Activated CD4-positive, alpha-beta T cell treated with anti-CD3 and anti-CD28 coated beads, Interleukin-2, Interleukin-6, amounts not matched to agents 100 ng/mL and 50 ng/mL, durations not matched to agents 16 hours and 8 hours (primary cell): ENCODE measurements at regions not wholly inside any gene's neighbourhood (a gene's known extent, or its start where the extent isn't known, plus 50 kb on each side); places are given as distances from the start of the nearest gene placed in this dataset.

Source experiments
- DNase-seq: peaks from one replicate; pipeline ENCODE4 v3.0.0-alpha.2; 2020

DNA sequence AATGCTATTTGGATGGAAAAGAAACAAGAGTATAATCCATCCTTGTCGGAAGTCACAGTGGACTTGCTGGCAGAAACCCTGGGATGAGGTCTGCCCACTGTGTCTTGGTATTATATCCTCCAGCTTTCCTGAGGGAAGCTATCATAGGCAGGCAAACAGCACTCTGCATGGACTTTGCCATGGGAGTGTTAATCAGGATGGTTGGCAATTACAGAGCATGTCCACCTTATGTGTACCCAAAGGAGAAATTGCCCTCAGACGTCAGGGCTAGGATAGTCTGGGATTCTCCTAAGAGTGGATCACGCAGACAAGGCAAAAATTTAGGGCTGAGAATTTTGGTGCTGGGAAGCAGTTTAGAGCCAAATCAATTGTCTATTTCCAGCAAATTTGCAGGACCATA, 184.9 kb upstream of the ESRRG start:
- no peak for DNase-seq

DNA sequence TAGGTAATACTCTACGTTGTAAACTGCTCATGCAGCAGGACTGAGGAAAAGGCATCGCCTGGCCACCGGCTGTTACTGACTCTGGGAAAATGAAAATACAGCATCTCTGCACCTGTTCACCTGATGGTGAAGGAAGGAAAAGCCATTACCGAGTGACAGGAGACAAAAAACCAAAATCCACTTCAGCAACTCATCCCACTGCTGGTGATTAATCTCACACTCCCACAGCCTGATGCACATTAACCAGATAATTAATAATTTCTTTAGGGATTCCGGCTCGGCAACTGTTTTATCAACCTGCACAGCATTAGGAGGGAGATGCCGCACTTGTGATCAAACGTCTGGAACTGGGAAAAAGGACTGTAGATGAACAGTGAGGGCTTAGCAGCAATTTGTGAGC, 183.9 kb upstream of the ESRRG start:
- DNase-seq: no peak

DNA sequence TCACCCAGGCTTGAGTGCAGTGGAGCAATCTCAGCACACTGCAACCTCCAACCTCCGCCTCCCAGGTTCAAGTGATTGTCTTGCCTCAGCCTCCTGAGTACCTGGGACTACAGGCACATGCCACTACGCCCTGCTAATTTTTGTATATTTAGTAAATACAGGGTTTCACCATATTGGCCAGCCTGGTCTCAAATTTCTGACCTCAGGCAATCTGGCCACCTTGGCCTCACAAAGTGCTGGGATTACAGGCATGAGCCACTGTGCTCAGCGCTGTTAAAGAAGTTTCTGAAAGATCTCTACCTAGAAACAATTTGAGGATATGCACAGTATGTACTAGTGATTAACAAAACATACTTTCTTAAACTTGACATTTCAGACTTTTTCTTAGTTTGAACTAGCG, 182.6 kb upstream of the ESRRG start:
- no peak for DNase-seq

DNA sequence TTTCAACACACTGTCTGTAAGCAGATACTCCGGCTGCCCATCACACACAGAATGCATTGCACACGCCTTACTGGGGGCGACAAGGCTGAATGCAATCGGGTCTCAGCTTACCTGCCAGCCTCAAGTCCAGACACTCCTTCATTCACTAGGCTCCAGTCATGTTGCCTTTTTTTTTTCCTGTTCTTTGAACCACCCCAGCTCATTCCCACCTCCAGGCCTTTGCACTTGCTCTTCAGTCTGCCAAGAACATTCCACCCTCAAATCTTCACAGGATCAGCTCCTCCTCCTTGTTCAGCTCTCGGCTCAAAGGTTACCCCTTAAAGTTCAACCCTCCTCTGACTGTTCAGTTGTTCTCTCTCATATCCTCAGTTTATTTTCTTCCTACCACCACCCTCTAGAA, 181.9 kb upstream of the ESRRG start:
- no peak for DNase-seq

DNA sequence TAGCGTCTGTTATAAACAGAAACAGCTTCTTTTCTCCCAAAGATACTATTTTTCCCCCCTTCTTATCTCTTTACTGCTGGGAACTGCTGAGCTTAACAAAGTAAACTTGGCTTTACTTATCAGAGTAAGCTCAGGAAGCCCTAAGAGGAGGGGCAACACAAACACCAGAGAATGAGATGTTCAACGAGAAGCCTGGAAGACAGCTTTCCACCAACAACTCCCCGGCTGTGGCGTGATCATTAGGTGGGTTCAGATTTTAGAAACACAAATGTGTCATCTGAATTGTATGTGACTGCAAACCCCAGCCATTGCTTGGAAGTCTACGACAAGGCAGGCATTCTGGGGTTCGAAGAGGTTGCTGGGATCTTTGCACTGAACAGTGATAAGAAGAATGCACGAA, 181.2 kb upstream of the ESRRG start:
- DNase-seq: no peak

DNA sequence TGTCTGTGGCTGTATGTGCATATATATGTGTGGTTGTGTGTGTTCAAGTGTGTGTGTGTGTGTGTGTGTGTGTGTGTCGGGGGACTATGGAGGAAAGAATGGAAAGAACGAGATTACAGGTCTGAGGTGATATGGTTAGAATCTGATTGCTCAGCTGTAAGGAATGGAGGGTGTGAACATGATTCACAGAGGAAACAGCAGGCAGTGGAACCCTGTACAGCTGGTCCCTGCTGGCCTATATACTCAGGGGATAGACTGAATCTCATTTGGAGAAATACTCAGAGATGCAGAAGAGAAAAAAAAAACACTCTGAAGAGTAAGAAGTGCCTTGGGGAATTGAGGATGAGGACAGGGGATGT, 180.1 kb upstream of the ESRRG start:
- no peak for DNase-seq

DNA sequence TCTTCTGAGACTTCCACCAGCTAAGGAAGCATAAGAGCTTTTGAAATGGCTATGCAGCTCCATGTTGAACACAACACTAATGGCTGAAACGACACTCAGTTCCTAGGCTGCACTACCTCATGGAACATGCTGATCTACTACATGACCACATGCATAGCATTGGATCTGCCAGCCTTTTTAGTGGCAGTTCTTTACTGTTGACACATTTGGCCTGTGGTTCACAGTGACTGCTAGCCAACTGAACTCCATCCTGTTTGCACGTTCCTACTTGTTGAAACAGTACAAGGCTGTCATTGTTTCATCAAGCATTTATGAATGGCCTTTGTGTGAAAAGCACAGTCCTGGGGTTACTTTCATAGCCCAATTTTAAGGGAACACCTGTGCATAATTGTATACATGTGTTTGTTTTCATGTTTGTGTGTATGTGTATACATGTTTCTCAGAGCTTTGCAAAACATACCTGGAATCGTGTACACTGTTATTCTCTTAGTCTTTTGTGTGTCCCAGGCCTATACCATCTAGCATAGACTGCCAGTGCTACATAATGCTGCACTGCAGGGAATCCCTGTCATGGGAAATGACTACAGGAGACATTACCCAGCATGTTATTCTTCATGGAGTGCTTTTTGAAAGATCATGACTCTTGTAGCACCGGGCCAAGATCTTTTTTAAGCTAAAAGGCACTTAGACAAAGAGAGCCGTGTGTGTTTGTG, 179.6 kb upstream of the ESRRG start:
- DNase-seq: no peak

DNA sequence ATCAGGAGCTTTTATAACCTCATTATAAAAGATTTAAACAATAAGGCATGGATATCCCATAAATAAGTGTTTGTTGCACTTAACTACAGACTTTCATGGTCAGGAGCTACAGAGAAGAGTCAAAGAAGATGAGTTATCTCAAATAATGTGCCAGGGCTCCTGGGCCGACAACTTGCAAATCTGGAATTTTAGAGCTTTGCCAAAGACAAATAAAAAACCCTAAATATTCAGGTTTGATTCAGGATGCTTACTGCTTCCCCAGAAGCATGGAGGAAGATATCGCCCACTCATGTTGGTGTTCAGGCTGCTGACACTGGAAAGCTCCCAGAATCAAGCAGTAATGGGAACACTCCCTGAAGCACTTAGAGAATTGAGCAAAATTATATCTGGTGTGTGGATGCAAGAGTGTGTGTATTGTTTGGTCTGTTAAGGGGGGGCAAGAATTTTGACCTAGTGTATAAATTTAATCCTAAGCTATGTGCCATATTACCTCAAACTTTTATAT, 176.9 kb upstream of the ESRRG start:
- DNase-seq: no peak

DNA sequence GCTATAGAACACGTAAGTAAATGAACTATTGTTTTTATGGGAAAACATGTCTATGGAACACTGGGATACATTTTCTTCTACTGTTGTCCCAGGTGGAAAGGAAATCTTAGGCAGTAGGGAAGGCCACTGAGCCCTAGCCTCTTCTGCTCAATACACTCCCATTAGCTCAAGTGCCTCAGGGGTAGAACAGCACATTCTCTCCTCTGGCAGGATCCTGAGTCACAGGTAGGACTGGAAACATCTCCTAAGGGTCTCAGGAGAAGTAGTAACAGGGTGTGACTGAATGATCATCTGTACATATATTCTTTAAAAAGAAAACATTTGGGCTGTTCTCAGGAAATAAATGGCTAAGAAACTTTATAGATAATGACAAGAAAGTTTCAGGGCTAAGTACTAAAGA, 175.6 kb upstream of the ESRRG start:
- DNase-seq: no peak

DNA sequence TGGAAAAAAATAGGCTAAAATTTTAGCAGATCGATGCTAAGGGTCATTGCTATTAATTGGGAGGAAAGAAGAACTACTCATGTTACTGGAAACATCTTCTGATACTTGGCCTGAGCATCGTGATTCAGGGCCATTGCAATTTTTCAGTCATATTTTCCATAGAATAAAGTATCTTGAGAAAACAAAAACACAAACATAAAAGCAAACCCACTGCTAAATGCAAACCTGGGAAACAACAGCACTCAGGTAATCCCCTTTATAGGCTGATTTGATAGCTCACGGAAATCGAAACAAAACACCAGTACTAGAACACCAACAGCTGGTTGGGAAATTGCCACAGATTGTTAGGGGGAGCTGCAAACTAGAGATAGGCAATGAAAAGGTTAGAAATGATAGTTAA, 172.9 kb upstream of the ESRRG start:
- DNase-seq: no peak

DNA sequence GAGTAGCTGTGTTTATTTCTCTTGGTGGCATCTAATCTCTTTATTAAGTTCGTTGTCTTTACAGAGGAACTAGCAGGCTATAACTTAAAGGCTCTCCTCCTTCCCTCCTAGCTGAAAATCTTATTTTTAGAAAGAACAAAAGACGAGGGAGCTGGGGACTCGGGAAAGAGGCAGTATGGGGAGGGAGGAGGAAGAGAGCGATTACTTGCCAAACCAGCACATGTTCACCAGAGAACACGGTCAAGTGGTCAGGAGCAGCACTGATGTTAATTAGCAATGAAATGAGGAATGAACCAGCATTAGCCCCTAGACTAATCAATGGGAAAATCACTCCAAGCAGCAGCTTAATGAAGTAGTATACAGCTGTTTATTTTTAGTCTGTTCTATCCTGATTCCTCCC, 171.3 kb upstream of the ESRRG start:
- DNase-seq: no peak

DNA sequence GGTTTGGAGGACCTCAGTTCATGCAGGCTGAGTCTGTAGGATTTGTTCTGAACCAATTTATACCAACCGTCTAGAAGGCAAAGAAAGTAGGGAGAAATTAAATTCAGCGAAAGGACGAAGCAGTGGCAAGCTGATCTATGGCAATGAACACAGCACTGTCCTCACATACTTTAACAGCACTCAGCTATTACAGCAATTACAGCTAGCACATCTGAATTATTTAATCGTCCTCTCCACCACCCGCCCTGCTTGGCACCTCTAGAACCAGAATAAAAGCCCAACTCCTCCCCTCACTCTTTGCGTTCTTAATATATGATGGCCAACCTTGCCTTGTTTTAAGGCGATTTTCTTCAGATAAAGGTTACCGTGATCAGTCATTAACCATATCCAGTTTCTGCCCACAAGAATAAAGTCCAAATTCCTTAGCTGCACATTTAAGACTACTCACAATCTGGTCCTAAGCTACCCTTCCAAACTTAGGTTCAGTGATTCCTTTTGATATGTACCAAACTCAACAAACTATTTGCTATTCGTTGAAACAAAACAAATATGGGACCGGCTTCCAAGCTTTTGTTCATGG, 169.4 kb upstream of the ESRRG start:
- DNase-seq: no peak

DNA sequence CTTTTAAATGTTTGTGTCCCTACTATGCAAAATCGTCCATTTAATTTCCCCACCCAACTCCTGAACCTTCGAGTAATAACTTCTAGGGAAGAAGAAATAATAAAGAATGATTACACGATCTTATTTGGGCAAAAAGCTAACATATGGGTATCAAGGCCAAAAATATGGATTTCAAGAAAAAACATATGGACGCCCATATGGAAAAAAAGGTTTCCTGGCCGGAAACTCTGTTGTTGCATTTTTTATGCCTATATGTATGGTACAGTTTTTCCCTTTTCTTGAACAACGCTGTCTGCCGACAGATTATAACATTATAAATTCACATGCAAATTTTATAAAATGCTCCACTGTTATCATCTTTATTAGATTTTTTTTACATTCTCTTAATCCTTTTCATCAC, 167.6 kb upstream of the ESRRG start:
- DNase-seq: no peak

DNA sequence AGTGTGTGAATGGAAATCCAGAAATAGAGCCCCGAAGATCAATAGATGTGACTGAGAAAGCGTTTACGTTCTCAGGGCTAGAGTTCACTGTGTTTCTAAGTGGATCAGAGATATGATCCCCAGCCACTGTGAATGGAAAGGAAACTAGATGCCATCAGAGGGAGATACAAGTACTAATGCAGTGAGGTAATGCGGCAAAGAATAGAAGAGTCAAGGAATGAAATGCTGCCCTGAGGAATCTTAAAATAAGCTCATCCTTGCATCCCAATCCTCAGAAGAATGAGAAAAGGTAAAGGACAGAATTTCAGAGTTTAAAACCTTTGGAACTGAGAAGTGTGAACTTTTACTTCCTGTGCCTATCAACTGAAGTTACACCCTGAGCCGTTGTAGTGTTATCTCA, 165.5 kb upstream of the ESRRG start:
- no peak for DNase-seq

DNA sequence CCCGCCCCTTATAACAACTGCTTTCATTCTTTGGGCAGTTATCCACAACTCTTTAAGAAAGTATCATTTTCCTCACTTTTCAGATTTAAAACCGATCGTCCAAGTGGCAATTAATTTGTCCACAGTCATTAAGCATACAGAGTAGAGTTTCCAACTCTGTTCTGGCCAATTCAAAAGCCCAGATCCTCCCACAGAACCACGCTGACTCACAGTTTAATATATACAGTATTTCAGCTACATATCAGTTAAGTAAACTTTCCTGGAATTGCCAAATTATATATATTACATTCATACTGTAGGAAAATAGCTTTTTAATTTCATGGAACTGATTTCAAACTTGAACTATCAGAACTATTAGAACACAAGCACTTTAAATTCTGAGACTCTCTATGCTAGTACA, 163.8 kb upstream of the ESRRG start:
- no peak for DNase-seq

DNA sequence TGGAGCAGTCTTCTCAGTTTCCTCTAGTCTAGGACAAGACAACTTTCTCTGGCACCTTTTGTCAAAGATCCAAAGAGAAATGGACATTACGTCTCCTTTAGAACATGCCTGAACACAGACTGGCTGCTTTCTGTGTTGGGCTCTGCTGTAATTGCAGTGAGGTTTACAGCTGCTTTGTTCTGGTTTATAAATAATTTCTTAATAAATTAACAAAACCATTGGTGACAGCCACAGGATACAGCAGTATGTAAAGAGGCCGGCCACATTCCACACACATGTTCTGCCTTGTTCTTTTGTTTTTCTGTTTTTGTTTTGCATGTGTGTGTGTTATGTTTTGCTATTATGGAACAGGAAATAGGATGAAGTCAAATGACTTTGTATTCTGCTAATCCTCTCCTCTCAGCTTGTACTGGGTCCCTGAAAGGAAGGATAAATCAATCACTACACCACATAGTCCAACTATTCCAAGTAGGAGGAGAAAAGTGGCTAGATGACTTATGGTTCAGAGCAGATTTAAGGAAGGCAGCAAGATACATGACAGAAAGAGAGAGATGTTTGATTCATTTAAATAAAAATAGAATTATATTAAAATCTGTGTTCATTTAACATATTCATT, 161.5 kb upstream of the ESRRG start:
- DNase-seq: no peak

DNA sequence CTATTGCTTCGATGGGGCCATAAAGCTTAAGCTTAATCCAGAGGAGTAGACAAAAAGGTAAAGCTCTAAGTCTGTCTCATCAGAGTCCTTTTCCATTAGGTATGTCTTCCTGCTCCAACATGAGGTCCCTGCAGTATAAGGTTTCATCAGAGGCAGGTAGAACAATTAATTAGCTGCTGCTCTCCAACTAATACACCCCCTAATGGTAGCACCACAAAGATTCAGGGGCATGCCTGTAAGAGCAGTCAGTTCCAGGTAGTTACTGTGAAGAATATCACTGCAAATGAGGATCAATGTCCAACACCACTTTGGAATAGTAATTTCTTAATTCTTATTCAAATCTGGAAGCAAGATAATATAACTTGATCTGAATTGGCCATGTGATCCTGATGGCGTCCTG, 160.3 kb upstream of the ESRRG start:
- DNase-seq: no peak

DNA sequence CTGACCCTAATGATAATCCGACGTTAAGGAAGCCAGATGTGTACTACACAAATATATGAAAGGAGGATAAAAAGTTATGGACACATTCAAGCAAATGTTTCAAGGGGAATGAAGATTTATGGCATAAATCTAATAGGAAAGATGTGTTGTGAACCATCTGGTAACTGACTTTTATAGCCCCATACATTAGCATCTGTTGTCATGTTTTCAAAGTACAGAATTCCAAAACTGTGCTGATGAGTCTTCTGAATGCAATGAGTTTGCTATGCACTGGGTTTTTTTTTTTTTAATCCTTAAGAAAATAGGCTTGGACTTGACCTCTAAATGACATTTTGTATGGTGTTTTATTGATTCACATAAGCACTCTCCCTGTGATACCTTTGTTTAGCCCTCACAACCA, 158.5 kb upstream of the ESRRG start:
- no peak for DNase-seq

DNA sequence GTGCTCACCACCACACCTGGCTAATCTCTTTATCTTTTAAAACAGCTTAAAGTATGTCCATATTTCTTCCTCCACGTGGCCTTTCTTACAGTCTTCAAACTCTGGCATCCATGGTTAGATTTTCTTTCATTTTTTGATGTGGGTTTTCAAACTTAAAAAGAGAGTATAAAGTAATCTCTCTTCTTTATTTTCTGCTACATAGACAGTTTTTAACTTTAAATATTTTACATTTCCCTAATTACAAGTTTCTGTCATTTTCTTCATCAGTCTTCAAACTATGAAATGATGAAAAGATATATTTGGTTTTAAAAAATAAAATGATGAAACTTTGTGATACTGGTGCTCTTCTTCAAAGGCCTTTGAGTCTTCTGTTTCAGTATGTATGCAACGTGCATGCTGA, 143.5 kb upstream of the ESRRG start:
- DNase-seq: no peak

DNA sequence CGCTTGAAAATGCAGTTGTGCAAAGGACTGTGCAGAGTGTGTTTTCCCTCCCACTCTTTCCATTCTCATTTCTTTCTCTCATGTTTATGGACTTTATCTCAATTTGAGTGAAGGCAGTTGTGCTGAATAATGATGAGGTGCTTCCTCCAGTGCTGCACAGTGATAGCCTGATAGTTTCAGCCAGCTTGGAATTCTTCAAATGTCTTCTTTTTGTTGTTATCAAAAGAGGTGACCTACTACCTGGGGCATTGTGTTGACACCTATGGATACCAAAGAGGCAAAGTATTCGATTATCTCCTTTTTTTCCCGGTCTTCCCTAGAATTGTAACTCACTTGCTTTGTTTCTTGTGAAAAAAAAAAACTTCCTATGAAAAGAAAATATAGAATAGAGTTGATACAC, 132.6 kb upstream of the ESRRG start:
- DNase-seq: no peak

DNA sequence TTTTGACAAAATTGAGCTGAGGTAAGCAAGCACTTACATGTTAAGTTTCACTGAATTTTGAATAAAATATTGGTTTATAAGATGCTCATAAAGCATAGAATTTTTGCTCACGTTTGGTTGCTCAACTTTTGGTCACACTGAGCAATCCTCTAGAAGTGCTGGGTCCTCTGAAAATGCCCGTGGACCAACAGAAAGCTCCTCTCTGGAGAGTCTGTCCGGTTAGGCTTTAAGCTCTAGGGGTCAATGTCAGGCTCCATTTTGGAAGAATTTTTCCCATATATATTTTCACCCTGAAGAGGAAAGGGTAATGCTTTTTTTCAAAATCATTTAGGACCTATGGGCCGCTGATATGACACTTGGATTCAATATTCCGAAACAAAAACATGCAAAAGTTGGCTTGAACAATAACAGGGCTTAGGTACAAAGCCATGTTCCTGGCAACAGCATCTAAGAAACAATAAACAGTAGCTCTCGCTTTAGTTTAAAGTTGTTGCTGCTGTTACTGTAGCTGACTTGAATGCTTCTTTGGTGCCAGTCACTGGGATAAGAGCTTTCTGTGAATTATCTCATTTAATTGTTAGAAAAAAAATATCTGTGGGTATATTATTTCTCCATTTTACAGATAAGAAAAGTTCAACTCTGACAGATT, 131.7 kb upstream of the ESRRG start:
- no peak for DNase-seq

DNA sequence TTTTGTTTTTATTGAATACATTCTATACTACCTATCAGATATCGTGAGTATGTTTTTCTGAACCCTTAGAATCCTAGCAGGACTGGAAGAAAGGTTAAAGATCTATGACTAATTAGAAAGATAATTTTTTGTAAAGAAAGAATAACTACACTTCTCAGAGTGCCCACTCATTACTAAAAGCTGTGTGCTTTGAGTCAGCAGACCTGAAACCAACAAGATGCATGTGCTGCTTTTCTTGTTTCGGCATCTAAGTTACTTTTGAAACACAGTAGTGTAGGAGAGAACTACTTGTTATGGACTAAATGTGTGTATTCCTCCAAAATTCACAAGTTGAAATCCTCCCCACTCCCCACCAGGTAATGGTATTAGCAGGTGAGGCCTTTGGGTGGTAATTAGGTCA, 127.8 kb upstream of the ESRRG start:
- no peak for DNase-seq

DNA sequence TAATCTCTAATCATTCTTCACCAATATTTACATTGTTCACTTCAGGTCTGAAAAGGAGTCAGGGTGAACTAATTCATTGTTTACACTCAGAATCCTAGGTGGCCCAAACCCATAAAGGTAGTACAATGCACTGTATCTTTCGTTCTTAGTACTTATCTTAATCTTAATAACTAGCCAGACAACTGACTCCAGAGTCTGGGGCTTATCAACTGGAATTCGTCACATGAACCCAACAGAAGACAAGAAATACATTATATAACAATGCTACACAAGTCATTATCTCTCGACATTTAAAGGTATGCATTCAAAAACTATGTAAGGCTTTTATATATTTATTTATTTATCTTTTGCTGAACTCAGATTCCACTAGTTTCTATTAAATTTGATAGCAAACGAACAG, 125.9 kb upstream of the ESRRG start:
- no peak for DNase-seq

DNA sequence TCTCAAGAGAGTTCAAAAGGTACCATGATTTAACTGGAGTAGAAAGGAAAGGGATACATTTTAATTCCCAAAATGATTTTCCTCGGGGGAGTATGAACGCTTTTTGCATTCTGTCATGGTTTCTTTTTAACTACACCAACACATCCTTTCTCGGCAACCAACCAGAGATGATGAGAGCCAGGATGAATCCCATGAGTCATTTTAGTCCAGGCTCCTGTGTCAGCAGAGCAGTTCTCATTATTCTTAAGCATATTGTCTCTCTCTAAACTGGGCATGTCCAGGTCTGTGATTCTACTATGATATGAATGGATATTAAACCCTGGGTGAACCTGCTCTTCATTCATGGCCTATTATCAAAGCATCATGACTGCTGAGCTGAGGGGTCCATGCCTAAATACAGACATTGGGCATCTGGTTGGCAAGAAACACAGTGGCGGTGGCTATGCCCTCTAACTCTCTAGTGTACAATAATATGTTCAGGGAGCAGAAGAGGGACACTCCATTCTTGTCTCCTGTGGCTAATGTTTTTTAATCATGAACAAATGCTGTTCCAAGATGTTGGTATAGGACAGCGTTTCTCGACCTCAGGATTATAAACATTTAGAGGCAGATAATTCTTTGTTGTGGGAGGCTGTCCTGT, 124.3 kb upstream of the ESRRG start:
- no peak for DNase-seq
